ENCODE measurements at regions not wholly inside any gene's neighbourhood (a gene's known extent, or its start where the extent isn't known, plus 50 kb on each side); places are given as distances from the start of the nearest gene placed in this dataset.
"Not testable (repeated sequence)": the region's sequence is repeated elsewhere in the genome, so short reads cannot be mapped to it uniquely, and the experiment has no call there.

GRCh38 chrX:6990552-6991193 lies 156.8 kb upstream of the STS start:
- DNase-seq = no peak

- no peak for DNase-seq
Measured at GRCh38 chrX:6989858-6990257, 157.7 kb upstream of the STS start.

- DNase-seq = not testable (repeated sequence)
Measured at GRCh38 chrX:6988694-6989093, 158.8 kb upstream of the STS start.

- DNase-seq = no peak
Measured at GRCh38 chrX:6986915-6987314, 160.6 kb upstream of the STS start.

GRCh38 chrX:6985537-6985936 lies 162.0 kb upstream of the STS start:
- DNase-seq = no peak

GRCh38 chrX:6983207-6983955 lies 164.1 kb upstream of the STS start:
- DNase-seq = no peak

GRCh38 chrX:6981718-6982406 lies 165.7 kb upstream of the STS start:
- no peak for DNase-seq

- no peak for DNase-seq
Measured at GRCh38 chrX:6980981-6981380, 166.5 kb upstream of the STS start.

- DNase-seq = no peak
Measured at GRCh38 chrX:6968231-6968630, 179.3 kb upstream of the STS start.

GRCh38 chrX:6965729-6966128 lies 181.8 kb upstream of the STS start:
- DNase-seq = no peak

- no peak for DNase-seq
Measured at GRCh38 chrX:6962006-6962355, 185.5 kb upstream of the STS start.

GRCh38 chrX:6961286-6962005 lies 186.1 kb upstream of the STS start:
- DNase-seq = no peak

- no peak for DNase-seq
Measured at GRCh38 chrX:6959006-6959405, 188.5 kb upstream of the STS start.

GRCh38 chrX:6954836-6955235 lies 192.7 kb upstream of the STS start:
- no peak for DNase-seq

GRCh38 chrX:6946168-6946567 lies 201.3 kb upstream of the STS start:
- DNase-seq = no peak

GRCh38 chrX:6941041-6941440 lies 206.5 kb upstream of the STS start:
- DNase-seq = no peak

- not testable (repeated sequence) for DNase-seq
Measured at GRCh38 chrX:6932942-6933341, 214.6 kb upstream of the STS start.

- DNase-seq = no peak
Measured at GRCh38 chrX:6930307-6930849, 217.1 kb upstream of the STS start.

- DNase-seq = no peak
Measured at GRCh38 chrX:6924443-6925077, 223.0 kb upstream of the STS start.

- no peak for DNase-seq
Measured at GRCh38 chrX:6917666-6918065, 229.8 kb upstream of the STS start.

- DNase-seq = no peak
Measured at GRCh38 chrX:6910218-6910617, 237.3 kb upstream of the STS start.

GRCh38 chrX:6909396-6909795 lies 238.1 kb upstream of the STS start:
- no peak for DNase-seq

- DNase-seq = no peak
Measured at GRCh38 chrX:6906608-6907007, 240.9 kb upstream of the STS start.
